Right atrium auricular region (tissue), 2 donors: ENCODE measurements at regions not wholly inside any gene's neighbourhood (a gene's known extent, or its start where the extent isn't known, plus 50 kb on each side); places are given as distances from the start of the nearest gene placed in this dataset.

Experiments used
- DNase-seq: peaks from one replicate; pipeline ENCODE4 v3.0.0-alpha.2; 2019; ENCODE audit warnings: low spot score
- H3K27ac ChIP-seq, 2 donors: fragments of 200-600 bp; sonication (generic); 1 replicate in 1 of 2; 2 replicates in 1 of 2; pipeline ENCODE4 v1.5.1; 2016 to 2019
- H3K27me3 ChIP-seq, 2 donors: fragments of 200-600 bp; sonication (generic); one replicate each; pipeline versions ENCODE4 v1.5.1 to v1.6.0; 2017 to 2019
- H3K36me3 ChIP-seq: fragments of 200-600 bp; sonication (generic); one replicate; pipeline ENCODE4 v1.5.1; 2016
- H3K4me1 ChIP-seq, 2 donors: fragments of 200-600 bp; sonication (generic); one replicate each; pipeline versions ENCODE4 v1.5.1 to v1.6.0; 2017 to 2019
- H3K4me3 ChIP-seq, 2 donors: fragments of 200-600 bp; sonication (generic); 1 replicate in 1 of 2; 2 replicates in 1 of 2; pipeline ENCODE4 v1.5.1; 2017 to 2019; ENCODE audit warnings: mild to moderate bottlenecking in 1 of 2, moderate library complexity in 1 of 2
- H3K9me3 ChIP-seq, 2 donors: fragments of 200-600 bp; sonication (generic); one replicate each; pipeline ENCODE4 v1.5.1; 2019
- CTCF ChIP-seq, 2 donors: fragments of 200-600 bp; sonication (generic); IDR thresholded peaks; one replicate each; pipeline ENCODE4 v1.5.1; 2019; ENCODE audit warnings: antibody characterized with exemption in 2 of 2

GRCh38 chr9:134987906-134988700 is 70.4 kb upstream of the FCN1 start:
- no peak overlapping the region for H3K27ac ChIP-seq
- H3K36me3 ChIP-seq: no peaks in the 10 kb centered on the region
- TF ChIP-seq CTCF (IDR thresholded peaks at IDR 0.05): no peak
- no peak for DNase-seq
- peaks cover 0 to 7% of the 10 kb centered on the region in 2 donors for H3K9me3 ChIP-seq
- H3K4me3 ChIP-seq: no peak overlapping the region
- H3K27me3 ChIP-seq: no peaks in the 10 kb centered on the region
- no peaks in the 10 kb centered on the region for H3K4me1 ChIP-seq

- Histone ChIP-seq H3K9me3 (peaks cover 0 to 7% of the 10 kb centered on the region in 2 donors), H3K27me3 (no peaks in the 10 kb centered on the region), H3K4me3 (no peak overlapping the region), H3K27ac (no peak overlapping the region), H3K4me1 (no peaks in the 10 kb centered on the region), H3K36me3 (no peaks in the 10 kb centered on the region)
- TF ChIP-seq CTCF (IDR thresholded peaks at IDR 0.05): no peak
- DNase-seq: no peak
Measured at GRCh38 chr9:134988706-134989105, 71.0 kb upstream of the FCN1 start.

- H3K4me3 ChIP-seq: no peak overlapping the region
- peaks cover 0 to 7% of the 10 kb centered on the region in 2 donors for H3K9me3 ChIP-seq
- no peaks in the 10 kb centered on the region for H3K27me3 ChIP-seq
- H3K27ac ChIP-seq: no peak overlapping the region
- no peak for TF ChIP-seq CTCF (IDR thresholded peaks at IDR 0.05)
- H3K4me1 ChIP-seq: no peaks in the 10 kb centered on the region
- no peak for DNase-seq
- H3K36me3 ChIP-seq: no peaks in the 10 kb centered on the region
Measured at GRCh38 chr9:134989206-134990065, 71.7 kb upstream of the FCN1 start.

GRCh38 chr9:134991808-134992754 is 74.4 kb upstream of the FCN1 start:
- no peak for TF ChIP-seq CTCF (IDR thresholded peaks at IDR 0.05)
- peaks cover 0 to 4% of the 10 kb centered on the region in 2 donors for H3K9me3 ChIP-seq
- H3K4me1 ChIP-seq: no peaks in the 10 kb centered on the region
- H3K36me3 ChIP-seq: no peaks in the 10 kb centered on the region
- no peak overlapping the region for H3K27ac ChIP-seq
- no peak overlapping the region for H3K4me3 ChIP-seq
- no peaks in the 10 kb centered on the region for H3K27me3 ChIP-seq
- no peak for DNase-seq

GRCh38 chr9:134992755-134993124 is 75.0 kb upstream of the FCN1 start:
- no peak overlapping the region for H3K27ac ChIP-seq
- H3K4me1 ChIP-seq: no peaks in the 10 kb centered on the region
- H3K27me3 ChIP-seq: no peaks in the 10 kb centered on the region
- no peak for DNase-seq
- H3K4me3 ChIP-seq: no peak overlapping the region
- TF ChIP-seq CTCF (IDR thresholded peaks at IDR 0.05): no peak
- no peaks in the 10 kb centered on the region for H3K9me3 ChIP-seq
- no peaks in the 10 kb centered on the region for H3K36me3 ChIP-seq
